ENCODE measurements at regions not wholly inside any gene's neighbourhood (a gene's known extent, or its start where the extent isn't known, plus 50 kb on each side); places are given as distances from the start of the nearest gene placed in this dataset.

GRCh38 chr5:23064710-23065109 is 211.6 kb upstream of the CDH12 start:
- no peak overlapping the region for H3K27ac ChIP-seq
- no peak for TF ChIP-seq ZFX (IDR thresholded peaks at IDR 0.05)
- no peak for TF ChIP-seq CTCF (conservative IDR thresholded peaks at IDR 0.05)

GRCh38 chr5:23053846-23054245 is 200.7 kb upstream of the CDH12 start:
- TF ChIP-seq ZFX (IDR thresholded peaks at IDR 0.05): no peak
- TF ChIP-seq CTCF (conservative IDR thresholded peaks at IDR 0.05): no peak

GRCh38 chr5:23042226-23042625 is 189.1 kb upstream of the CDH12 start:
- TF ChIP-seq CTCF (conservative IDR thresholded peaks at IDR 0.05) (no peak), ZFX (IDR thresholded peaks at IDR 0.05) (no peak)
- H3K27ac ChIP-seq: no peak overlapping the region

More at GRCh38 chr5:23053846-23054245, 200.7 kb upstream of the CDH12 start:
- H3K27ac ChIP-seq: no peak overlapping the region

GRCh38 chr5:23035555-23036090 is 182.5 kb upstream of the CDH12 start:
- TF ChIP-seq CTCF (conservative IDR thresholded peaks at IDR 0.05): no peak
- TF ChIP-seq ZFX (IDR thresholded peaks at IDR 0.05): no peak

GRCh38 chr5:23033864-23034263 is 180.7 kb upstream of the CDH12 start:
- no peak for TF ChIP-seq ZFX (IDR thresholded peaks at IDR 0.05)
- TF ChIP-seq CTCF (conservative IDR thresholded peaks at IDR 0.05): no peak
- no peak overlapping the region for H3K27ac ChIP-seq

More at GRCh38 chr5:23035555-23036090, 182.5 kb upstream of the CDH12 start:
- no peak overlapping the region for H3K27ac ChIP-seq

- TF ChIP-seq CTCF (conservative IDR thresholded peaks at IDR 0.05): no peak
- no peak for TF ChIP-seq ZFX (IDR thresholded peaks at IDR 0.05)
- H3K27ac ChIP-seq: no peak overlapping the region
These were observed 176.1 kb upstream of the CDH12 start for GRCh38 chr5:23029290-23029689.

GRCh38 chr5:23028445-23029021 is 175.4 kb upstream of the CDH12 start:
- H3K27ac ChIP-seq: no peak overlapping the region
- TF ChIP-seq CTCF (conservative IDR thresholded peaks at IDR 0.05): no peak
- no peak for TF ChIP-seq ZFX (IDR thresholded peaks at IDR 0.05)
